Subcutaneous adipose tissue (tissue), 1 donor: ENCODE measurements at regions not wholly inside any gene's neighbourhood (a gene's known extent, or its start where the extent isn't known, plus 50 kb on each side); places are given as distances from the start of the nearest gene placed in this dataset.

Source experiments
- CTCF ChIP-seq: fragments of 450-650 bp; IDR thresholded peaks from one replicate; pipeline ENCODE4 v1.5.1; 2016; ENCODE audit warnings: low read depth, mild to moderate bottlenecking, control low read depth, antibody characterized with exemption, moderate library complexity

- TF ChIP-seq CTCF = no peak
Observed at GRCh38 chr20:48308232-48308781, 519.5 kb downstream of the PREX1 start.

DNA sequence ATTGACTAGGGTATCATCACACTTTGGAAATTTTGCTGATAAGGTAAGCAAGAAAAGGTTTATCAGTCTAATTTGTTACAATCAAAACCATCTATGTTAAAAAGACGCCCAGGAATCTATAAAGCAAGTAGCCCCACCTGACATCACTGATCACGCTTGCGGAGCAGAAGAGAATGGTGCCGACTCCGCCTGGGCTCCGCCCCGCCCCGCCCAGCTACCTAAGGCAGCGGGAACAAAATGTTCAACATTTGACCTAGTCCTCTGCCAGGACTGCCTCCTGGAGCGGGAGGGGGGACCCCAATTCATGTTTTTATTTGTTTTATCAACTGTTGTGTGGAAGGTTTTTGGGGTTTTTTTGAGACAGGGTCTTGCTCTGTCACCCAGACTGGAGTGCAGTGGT lies 520.5 kb downstream of the PREX1 start:
- TF ChIP-seq CTCF = no peak

- TF ChIP-seq CTCF = no peak
Observed at GRCh38 chr20:48302844-48303542, 517.7 kb upstream of the SULF2 start.

GRCh38 chr20:48302149-48302548 lies 516.9 kb upstream of the SULF2 start:
- no peak for TF ChIP-seq CTCF

- no peak for TF ChIP-seq CTCF
Observed at GRCh38 chr20:48301189-48301588, 515.9 kb upstream of the SULF2 start.

DNA sequence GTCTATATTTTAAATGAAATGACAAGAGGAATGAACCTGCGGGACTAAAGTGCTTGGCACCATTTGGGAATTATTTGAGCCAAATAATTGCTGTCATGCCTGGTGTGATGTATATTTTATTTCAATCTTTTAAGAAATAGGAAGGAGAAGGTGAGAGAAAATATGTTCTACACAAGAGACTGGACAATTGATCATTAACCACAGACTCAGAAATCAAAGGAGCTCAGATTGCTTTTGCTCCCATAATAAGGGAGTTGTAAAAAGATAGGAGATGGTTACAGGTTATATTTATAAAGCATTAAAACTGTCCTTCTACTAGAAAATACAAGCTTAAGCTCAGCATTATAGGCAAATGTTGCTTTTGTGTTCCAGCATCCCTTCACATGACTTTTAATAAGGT lies 515.2 kb upstream of the SULF2 start:
- no peak for TF ChIP-seq CTCF

- TF ChIP-seq CTCF = no peak
Observed at GRCh38 chr20:48298851-48299484, 513.7 kb upstream of the SULF2 start.
